ENCODE measurements at regions not wholly inside any gene's neighbourhood (a gene's known extent, or its start where the extent isn't known, plus 50 kb on each side); places are given as distances from the start of the nearest gene placed in this dataset.

- ChIA-PET SMC1A (ENCODE audit: uncharacterized antibody, unreplicated experiment) (interaction anchor here (0.7 to 1.2 kb wide), 2 partner anchors 12 to 83 kb away, joined by 3 to 4 read pairs; no protein-coding TSS in a partner anchor), CTCF (no interaction called here), RAD21 (ENCODE audit: unreplicated experiment) (no interaction called here), POLR2A (no interaction called here)
- 45% methylated on average over 2 of the region's 2 CpGs for WGBS (ENCODE audit: insufficient coverage, insufficient replicate concordance, low lambda C conversion rate, missing lambda C conversion rate)
- no peaks in the 10 kb centered on the region for H3K9me3 ChIP-seq (replicated peaks; ENCODE audit: control insufficient read depth, insufficient read depth, low read length)
- H3K36me3 ChIP-seq (ENCODE audit: control insufficient read depth in 2 of 2, insufficient read depth in 2 of 2, low read length in 1 of 2) = no peaks in the 10 kb centered on the region
- no peak for TF ChIP-seq ESRRA (IDR thresholded peaks at IDR 0.05; ENCODE audit: low read length)
- intact Hi-C loops (cut with micrococcal nuclease; ENCODE audit: unreplicated experiment) (no loop called here), in situ Hi-C loops (cut with MboI) (no loop called here)
- H3K9ac ChIP-seq (ENCODE audit: control insufficient read depth, insufficient read depth, low read length) = no peak overlapping the region
- no peak overlapping the region for H2AFZ ChIP-seq (ENCODE audit: control insufficient read depth, low read depth, low read length)
- H4K20me1 ChIP-seq (ENCODE audit: control insufficient read depth, insufficient read depth) = no peaks in the 10 kb centered on the region
- no peaks in the 10 kb centered on the region for H3K79me2 ChIP-seq (ENCODE audit: control insufficient read depth, insufficient read depth, low read length)
- H3K4me3 ChIP-seq = no peak overlapping the region
- FAIRE-seq (no peak), DNase-seq (ENCODE audit: low read depth, low spot score) (no peak), ATAC-seq (peak; percentile 39)
- no peaks in the 10 kb centered on the region for H3K27me3 ChIP-seq (replicated peaks in 1 of 2; ENCODE audit: control insufficient read depth in 2 of 2, insufficient read depth in 2 of 2, low read length in 1 of 2)
- no peak overlapping the region for H3K4me2 ChIP-seq (ENCODE audit: control insufficient read depth, insufficient read depth)
- no peaks in the 10 kb centered on the region for H3K4me1 ChIP-seq (ENCODE audit: control insufficient read depth, insufficient read depth, low read length)
- no TSS peak for BruUV-seq (replicated peaks)
- no peak overlapping the region for H3K27ac ChIP-seq (ENCODE audit: control insufficient read depth, insufficient read depth)
Measured at GRCh38 chr6:50979171-50979525, 160.5 kb downstream of the TFAP2B start.

- ChIA-PET SMC1A (ENCODE audit: uncharacterized antibody, unreplicated experiment) (no interaction called here), CTCF (no interaction called here)
- 2% methylated on average over 3 of the region's 3 CpGs for WGBS (ENCODE audit: insufficient coverage, insufficient replicate concordance, low lambda C conversion rate, missing lambda C conversion rate)
- TF ChIP-seq TCF7 (IDR thresholded peaks at IDR 0.05; ENCODE audit: borderline replicate concordance) (no peak), ZBTB4 (CRISPR knock-in tag; IDR thresholded peaks at IDR 0.05) (no peak), ATF3 (IDR thresholded peaks at IDR 0.05; ENCODE audit: borderline replicate concordance, extremely low read depth, low read depth, low read length) (no peak), BHLHE40 (IDR thresholded peaks at IDR 0.05; ENCODE audit: borderline replicate concordance in 1 of 2, low read depth in 2 of 2, low read length in 1 of 2) (no peak), RBBP5 (conservative IDR thresholded peaks at IDR 0.05) (no peak), FOXK2 (IDR thresholded peaks at IDR 0.05) (no peak), MXI1 (IDR thresholded peaks at IDR 0.05; ENCODE audit: low read depth, low read length) (no peak), BCL3 (IDR thresholded peaks at IDR 0.05; ENCODE audit: borderline replicate concordance, insufficient read depth, low read depth, low read length, poor library complexity, severe bottlenecking) (no peak), ESRRA (IDR thresholded peaks at IDR 0.05; ENCODE audit: low read length) (no peak), YBX1 (IDR thresholded peaks at IDR 0.05) (no peak), CEBPB (IDR thresholded peaks at IDR 0.05; ENCODE audit: borderline replicate concordance in 1 of 2, low read depth in 2 of 2, low read length in 2 of 2) (no peak)
Measured at GRCh38 chr6:50984135-50984534, 165.5 kb downstream of the TFAP2B start.

More at GRCh38 chr6:50984135-50984534, 165.5 kb downstream of the TFAP2B start:
- Histone ChIP-seq H4K20me1 (ENCODE audit: control insufficient read depth, insufficient read depth) (no peaks in the 10 kb centered on the region), H3K4me3 (no peak overlapping the region), H3K9me3 (replicated peaks; ENCODE audit: control insufficient read depth, insufficient read depth, low read length) (no peaks in the 10 kb centered on the region), H3K36me3 (ENCODE audit: control insufficient read depth in 2 of 2, insufficient read depth in 2 of 2, low read length in 1 of 2) (no peaks in the 10 kb centered on the region), H3K4me2 (ENCODE audit: control insufficient read depth, insufficient read depth) (no peak overlapping the region), H2AFZ (ENCODE audit: control insufficient read depth, low read depth, low read length) (no peak overlapping the region), H3K27ac (ENCODE audit: control insufficient read depth, insufficient read depth) (no peak overlapping the region), H3K9ac (ENCODE audit: control insufficient read depth, insufficient read depth, low read length) (no peak overlapping the region), H3K27me3 (replicated peaks in 1 of 2; ENCODE audit: control insufficient read depth in 2 of 2, insufficient read depth in 2 of 2, low read length in 1 of 2) (no peaks in the 10 kb centered on the region), H3K79me2 (ENCODE audit: control insufficient read depth, insufficient read depth, low read length) (no peaks in the 10 kb centered on the region), H3K4me1 (ENCODE audit: control insufficient read depth, insufficient read depth, low read length) (no peaks in the 10 kb centered on the region)
- DNase-seq (ENCODE audit: low read depth, low spot score) (no peak), ATAC-seq (no peak), FAIRE-seq (no peak)
- intact Hi-C loops (cut with micrococcal nuclease; ENCODE audit: unreplicated experiment) = no loop called here
- no TSS peak for BruUV-seq (replicated peaks)
- ChIA-PET POLR2A (no interaction called here), RAD21 (ENCODE audit: unreplicated experiment) (no interaction called here)
- in situ Hi-C loops (cut with MboI) = no loop called here

Data from GM12878 (cell line).